ENCODE measurements at regions not wholly inside any gene's neighbourhood (a gene's known extent, or its start where the extent isn't known, plus 50 kb on each side); places are given as distances from the start of the nearest gene placed in this dataset.
"Not testable (repeated sequence)": the region's sequence is repeated elsewhere in the genome, so short reads cannot be mapped to it uniquely, and the experiment has no call there.

- in situ Hi-C loops (cut with MboI; ENCODE audit: low sequenced_read_pairs) = no loop called here
Observed at GRCh38 chr4:72945719-72946336, 123.7 kb downstream of the COX18 start.

DNA sequence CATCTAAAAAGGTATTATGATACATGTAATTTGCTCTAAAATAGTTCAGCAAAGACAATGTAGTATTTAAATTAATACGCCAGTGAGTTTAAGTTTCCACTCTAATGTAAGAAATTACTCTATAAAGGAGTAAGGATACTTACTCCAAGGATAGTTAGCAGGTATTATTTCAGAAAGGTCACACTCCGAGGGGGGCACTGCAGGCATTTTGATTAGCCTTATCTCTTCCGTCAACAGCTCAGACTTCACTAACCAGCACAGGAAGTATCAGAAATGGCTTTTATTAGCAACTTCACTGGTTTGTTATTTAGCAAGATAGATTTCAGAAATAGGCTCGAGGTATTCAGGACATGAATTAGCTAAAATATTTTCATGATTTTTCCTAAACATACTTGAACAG lies 127.0 kb downstream of the COX18 start:
- in situ Hi-C loops (cut with MboI; ENCODE audit: low sequenced_read_pairs) = no loop called here

GRCh38 chr4:72938516-72938915 lies 131.0 kb downstream of the COX18 start:
- in situ Hi-C loops (cut with MboI; ENCODE audit: low sequenced_read_pairs) = no loop called here

GRCh38 chr4:72935462-72935861 lies 134.1 kb downstream of the COX18 start:
- in situ Hi-C loops (cut with MboI; ENCODE audit: low sequenced_read_pairs) = no loop called here

- in situ Hi-C loops (cut with MboI; ENCODE audit: low sequenced_read_pairs) = no loop called here
Observed at GRCh38 chr4:72933029-72933428, 136.5 kb downstream of the COX18 start.

DNA sequence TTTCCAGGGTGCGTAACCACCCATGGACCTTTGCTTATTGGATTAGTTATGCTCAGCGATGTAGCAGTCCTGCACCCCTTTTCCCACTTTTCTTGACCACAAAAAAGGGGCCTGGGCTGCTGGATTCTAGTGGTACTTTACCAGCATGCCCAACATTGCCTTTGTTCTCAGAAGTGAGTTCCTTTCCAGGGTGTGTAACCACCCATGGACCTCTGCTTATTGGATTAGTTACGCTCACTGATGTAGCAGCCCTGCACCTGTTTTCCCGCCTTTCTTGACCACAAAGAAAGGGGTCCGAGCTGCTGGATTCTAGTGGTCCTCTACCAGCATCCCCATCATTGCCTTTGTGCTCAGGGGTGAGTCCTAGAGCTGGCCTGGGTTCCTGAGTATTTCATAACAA lies 138.2 kb downstream of the COX18 start:
- in situ Hi-C loops (cut with MboI; ENCODE audit: low sequenced_read_pairs) = no loop called here

DNA sequence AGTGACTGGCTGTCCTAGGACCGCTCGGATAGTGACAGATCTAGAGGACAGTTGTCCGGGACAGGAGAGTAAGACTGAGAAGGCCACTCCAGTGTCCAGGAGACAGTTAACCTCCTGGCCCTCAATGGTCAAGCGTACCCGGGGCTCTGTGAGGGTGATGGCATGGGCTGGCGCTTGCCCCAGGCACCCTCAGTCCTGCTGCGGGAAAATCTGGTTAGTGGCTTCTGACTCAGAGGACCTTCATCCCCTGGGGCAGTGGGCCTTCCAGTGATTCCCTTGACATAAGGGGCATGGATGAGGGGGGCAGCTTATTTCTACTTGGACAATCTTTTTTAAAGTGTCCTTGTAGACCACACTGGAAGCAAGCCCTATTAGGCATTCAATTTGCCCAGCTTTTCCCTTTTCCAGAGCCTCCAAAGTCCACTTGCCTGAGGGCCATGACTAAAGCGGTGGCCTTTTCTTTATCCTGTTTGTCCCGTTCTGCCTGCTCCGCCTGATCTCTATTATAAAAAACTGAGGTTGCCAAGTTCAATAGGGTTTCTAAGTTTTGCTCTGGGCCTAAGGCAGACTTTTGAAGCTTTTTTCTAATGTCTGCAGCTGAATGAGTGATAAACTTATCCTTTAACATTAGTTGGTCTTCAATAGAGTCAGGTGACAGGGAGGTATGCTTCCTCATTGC lies 139.8 kb downstream of the COX18 start:
- in situ Hi-C loops (cut with MboI; ENCODE audit: low sequenced_read_pairs) = not testable (repeated sequence)

DNA sequence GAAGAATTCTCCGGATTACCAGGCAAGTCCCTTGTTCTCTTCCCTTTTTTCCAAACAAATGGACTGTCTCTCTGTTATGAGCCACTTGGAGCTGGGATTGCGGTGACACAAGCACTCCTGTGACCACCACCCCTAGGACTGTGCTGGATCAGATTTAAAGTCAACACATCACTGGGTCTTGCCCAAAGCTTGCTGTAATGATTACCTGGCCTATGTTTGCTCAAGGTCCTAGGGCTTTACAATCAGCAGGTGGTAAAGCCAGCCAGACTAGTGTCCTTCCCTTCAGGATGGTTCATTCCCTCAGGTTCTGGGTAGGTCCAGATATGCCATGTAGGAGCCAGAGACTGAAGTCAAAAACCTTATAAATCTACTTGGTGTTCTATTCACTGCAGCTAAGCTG lies 144.7 kb downstream of the COX18 start:
- in situ Hi-C loops (cut with MboI; ENCODE audit: low sequenced_read_pairs) = no loop called here

GRCh38 chr4:72919937-72920336 lies 149.6 kb downstream of the COX18 start:
- in situ Hi-C loops (cut with MboI; ENCODE audit: low sequenced_read_pairs) = no loop called here

- in situ Hi-C loops (cut with MboI; ENCODE audit: low sequenced_read_pairs) = no loop called here
Observed at GRCh38 chr4:72919464-72919863, 150.1 kb downstream of the COX18 start.

GRCh38 chr4:72918362-72918761 lies 151.2 kb downstream of the COX18 start:
- in situ Hi-C loops (cut with MboI; ENCODE audit: low sequenced_read_pairs) = no loop called here

- in situ Hi-C loops (cut with MboI; ENCODE audit: low sequenced_read_pairs) = no loop called here
Observed at GRCh38 chr4:72911316-72911715, 158.2 kb downstream of the COX18 start.

DNA sequence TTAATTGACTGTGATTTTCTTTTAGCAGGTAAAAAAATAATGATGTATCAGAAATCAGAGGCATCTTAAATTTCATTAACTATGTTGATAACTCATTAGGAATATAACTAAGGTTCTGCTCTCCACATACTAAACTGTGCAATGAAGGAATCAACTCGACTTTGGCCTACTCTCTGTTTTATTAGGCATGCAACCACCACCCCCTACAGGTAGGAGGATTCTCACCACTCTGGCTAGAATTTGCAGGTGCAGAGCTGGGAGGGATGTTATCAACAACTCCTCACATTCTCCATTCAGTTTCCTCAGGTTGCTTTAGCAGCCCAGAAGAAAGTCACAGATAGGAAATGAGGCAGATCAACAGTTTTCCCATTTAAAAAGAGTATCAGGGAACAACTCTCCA lies 160.1 kb downstream of the COX18 start:
- in situ Hi-C loops (cut with MboI; ENCODE audit: low sequenced_read_pairs) = no loop called here

DNA sequence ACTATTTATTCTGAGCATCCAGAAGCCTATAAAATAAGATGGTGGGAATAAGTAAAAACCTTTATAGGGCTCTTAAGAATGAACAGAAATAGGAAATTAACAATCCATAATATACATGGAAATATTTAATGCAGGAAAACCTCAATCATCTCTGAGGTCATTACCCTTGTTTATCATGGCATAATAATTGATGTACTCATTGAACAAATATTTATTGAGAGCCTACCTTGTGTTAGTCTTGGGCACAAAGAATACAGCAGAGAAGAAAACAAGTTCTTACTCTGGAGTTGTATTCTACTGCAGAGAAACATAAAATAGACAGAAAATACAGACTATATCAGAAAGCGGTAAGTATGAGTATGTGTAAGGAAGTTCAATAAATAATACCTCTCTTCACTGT lies 167.2 kb downstream of the COX18 start:
- in situ Hi-C loops (cut with MboI; ENCODE audit: low sequenced_read_pairs) = no loop called here

GRCh38 chr4:72901553-72901952 lies 168.0 kb downstream of the COX18 start:
- in situ Hi-C loops (cut with MboI; ENCODE audit: low sequenced_read_pairs) = no loop called here

- in situ Hi-C loops (cut with MboI; ENCODE audit: low sequenced_read_pairs) = no loop called here
Observed at GRCh38 chr4:72900952-72901351, 168.6 kb downstream of the COX18 start.

DNA sequence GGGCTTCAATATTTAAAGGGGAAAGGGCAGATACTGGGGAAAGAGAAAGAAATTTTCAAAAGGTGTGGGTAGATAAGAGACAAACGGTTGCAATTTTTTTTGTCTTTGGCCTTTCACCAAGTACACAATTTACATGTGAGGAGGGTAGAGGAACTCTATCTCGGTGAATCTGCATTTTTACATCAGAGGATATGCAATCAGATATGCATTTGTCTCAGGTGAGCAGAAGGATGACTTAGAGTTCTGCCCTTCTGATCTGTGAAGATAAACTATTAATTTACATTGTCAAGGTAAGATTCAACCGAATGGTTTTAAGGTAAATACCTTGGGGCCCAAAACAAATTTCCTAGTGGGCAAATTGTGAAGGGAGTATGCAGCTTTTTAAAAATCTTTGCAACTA lies 169.9 kb downstream of the COX18 start:
- in situ Hi-C loops (cut with MboI; ENCODE audit: low sequenced_read_pairs) = no loop called here

DNA sequence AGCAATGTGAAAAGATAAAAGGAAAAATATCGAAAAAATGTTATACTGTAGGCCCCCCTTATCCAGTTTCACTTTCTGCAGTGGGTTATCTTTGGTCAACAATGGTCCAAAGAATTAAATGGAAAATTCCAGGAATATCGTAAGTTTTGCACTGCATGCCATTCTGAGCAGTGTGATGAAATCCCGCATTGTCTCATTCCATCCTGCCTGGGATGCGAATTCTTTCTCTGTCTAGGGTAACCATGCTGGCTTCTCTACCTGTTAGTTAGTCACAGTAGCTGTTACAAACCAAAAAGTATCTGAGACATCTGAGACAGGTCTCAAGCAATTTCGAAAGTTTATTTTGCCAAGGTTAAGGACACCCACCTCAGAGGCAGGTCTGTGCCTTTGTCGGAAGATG lies 170.3 kb downstream of the COX18 start:
- in situ Hi-C loops (cut with MboI; ENCODE audit: low sequenced_read_pairs) = no loop called here

GRCh38 chr4:72896515-72896914 lies 173.0 kb downstream of the COX18 start:
- in situ Hi-C loops (cut with MboI; ENCODE audit: low sequenced_read_pairs) = no loop called here

DNA sequence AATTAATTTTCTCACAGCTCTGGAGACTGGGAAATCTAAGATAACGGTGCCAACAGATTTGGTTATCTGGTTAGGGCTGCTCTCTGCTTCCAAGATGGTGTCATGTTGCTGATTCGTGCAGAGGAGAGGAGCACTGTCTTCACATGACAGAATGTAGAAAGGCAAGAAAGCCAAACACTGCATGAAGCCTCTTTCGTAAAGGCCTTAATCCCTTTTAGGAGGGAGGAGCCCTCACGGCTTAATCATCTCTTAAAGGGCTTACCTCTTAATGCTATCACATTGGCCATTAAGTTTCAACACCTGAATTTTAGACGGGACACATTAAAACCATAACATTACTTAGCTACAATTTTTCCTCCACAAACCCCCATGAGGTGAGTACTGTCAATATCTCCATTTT lies 174.1 kb downstream of the COX18 start:
- in situ Hi-C loops (cut with MboI; ENCODE audit: low sequenced_read_pairs) = no loop called here

DNA sequence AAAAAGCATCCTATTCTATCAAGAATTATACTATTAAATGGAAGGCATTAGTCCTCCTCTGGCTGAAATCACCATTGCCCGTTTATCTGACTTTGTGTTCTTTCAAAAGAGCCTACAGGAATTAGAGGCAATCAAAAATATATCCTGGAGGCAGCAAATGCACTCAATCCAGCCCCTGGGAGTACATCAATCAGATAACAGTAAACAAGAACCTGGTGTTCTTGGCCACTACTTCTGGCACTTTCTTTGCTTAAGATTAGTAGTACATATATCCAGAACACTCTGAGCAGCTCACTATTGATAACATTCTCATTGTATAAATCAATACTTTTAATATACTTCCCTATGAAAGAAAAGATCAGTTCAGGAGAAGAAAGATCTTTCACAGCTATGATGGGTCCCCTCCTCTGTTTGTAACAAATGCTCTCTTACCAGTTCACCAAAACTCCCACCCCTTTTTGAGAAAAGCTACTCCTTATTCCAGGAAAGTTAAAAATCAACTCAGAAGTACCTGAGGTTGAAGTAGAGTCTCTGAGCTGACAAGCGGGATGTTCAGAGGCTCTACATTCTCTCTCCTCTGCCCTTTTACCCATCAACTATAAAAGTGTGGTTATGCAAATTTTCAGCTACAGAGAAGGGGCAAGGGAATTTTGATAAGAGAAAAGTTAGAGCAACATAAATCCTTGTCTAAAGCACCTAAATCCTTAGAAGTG lies 176.0 kb downstream of the COX18 start:
- in situ Hi-C loops (cut with MboI; ENCODE audit: low sequenced_read_pairs) = no loop called here

GRCh38 chr4:72888331-72888730 lies 181.2 kb downstream of the COX18 start:
- in situ Hi-C loops (cut with MboI; ENCODE audit: low sequenced_read_pairs) = no loop called here
